Parathyroid adenoma (tissue), 2 donors: ENCODE measurements at regions not wholly inside any gene's neighbourhood (a gene's known extent, or its start where the extent isn't known, plus 50 kb on each side); places are given as distances from the start of the nearest gene placed in this dataset.

ENCODE experiments used
- H2AFZ ChIP-seq: fragments of 300-600 bp; sonication (generic); one replicate; pipeline ENCODE4 v1.7.0; 2017; ENCODE audit warnings: antibody characterized with exemption, mild to moderate bottlenecking
- H3K27ac ChIP-seq: fragments of 300-600 bp; sonication (generic); one replicate; pipeline ENCODE4 v1.7.0; 2017
- H3K27me3 ChIP-seq: fragments of 300-600 bp; sonication (generic); one replicate; pipeline ENCODE4 v1.7.0; 2017; ENCODE audit warnings: low read length; ENCODE audit not compliant: control insufficient read depth, insufficient read depth
- H3K36me3 ChIP-seq: fragments of 300-600 bp; sonication (generic); one replicate; pipeline ENCODE4 v1.7.0; 2017; ENCODE audit warnings: low read length; ENCODE audit not compliant: control insufficient read depth, insufficient read depth
- H3K4me1 ChIP-seq: fragments of 300-600 bp; sonication (generic); one replicate; pipeline ENCODE4 v1.7.0; 2017; ENCODE audit warnings: control low read depth
- H3K4me2 ChIP-seq: fragments of 300-600 bp; sonication (generic); one replicate; pipeline ENCODE4 v1.7.0; 2017; ENCODE audit warnings: low read length
- H3K4me3 ChIP-seq: fragments of 300-600 bp; sonication (generic); one replicate; pipeline ENCODE4 v1.7.0; 2017; ENCODE audit warnings: low read depth, low read length
- H3K79me2 ChIP-seq: fragments of 300-600 bp; sonication (generic); one replicate; pipeline ENCODE4 v1.7.0; 2017; ENCODE audit warnings: control low read depth
- H3K9ac ChIP-seq: fragments of 300-600 bp; sonication (generic); one replicate; pipeline ENCODE4 v1.7.0; 2017; ENCODE audit warnings: mild to moderate bottlenecking
- H3K9me3 ChIP-seq: fragments of 300-600 bp; sonication (generic); one replicate; pipeline ENCODE4 v1.7.0; 2017; ENCODE audit warnings: low read length; ENCODE audit not compliant: control insufficient read depth
- TF ChIP-seq, protein P1 (sequence below): fragments of 300-600 bp; sonication (generic); IDR thresholded peaks from one replicate; pipeline ENCODE4 v1.7.0; 2017; ENCODE audit warnings: antibody characterized with exemption, mild to moderate bottlenecking
- donor health status: primary hyperparathyroidism.

DNA sequence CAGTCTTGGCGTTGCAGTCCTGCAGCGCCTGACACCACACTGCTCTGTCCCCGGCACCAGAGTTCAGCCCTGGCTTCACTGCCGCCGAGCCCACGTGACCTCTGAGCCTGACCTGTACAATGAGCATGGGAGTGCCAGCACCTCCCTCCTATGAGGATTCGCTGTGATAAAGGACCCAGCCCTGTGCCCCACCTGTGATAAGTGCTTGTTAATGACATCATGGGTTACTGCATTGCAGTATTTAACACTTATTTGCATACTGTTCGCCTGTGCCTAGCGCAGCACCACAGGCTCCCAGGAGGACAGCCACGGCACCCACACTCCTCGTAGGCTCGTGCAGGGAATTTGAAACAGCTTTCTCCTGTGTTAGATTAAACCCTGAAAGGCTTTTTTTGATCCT lies 118.2 kb upstream of the GSC start:
- H2AFZ ChIP-seq = no peak overlapping the region
- H3K9ac ChIP-seq = no peak overlapping the region
- no peak overlapping the region for H3K4me3 ChIP-seq
- H3K4me1 ChIP-seq = peaks cover 10% of the 10 kb centered on the region
- H3K27ac ChIP-seq = no peak overlapping the region
- H3K79me2 ChIP-seq = no peaks in the 10 kb centered on the region
- TF ChIP-seq, protein P1, sequence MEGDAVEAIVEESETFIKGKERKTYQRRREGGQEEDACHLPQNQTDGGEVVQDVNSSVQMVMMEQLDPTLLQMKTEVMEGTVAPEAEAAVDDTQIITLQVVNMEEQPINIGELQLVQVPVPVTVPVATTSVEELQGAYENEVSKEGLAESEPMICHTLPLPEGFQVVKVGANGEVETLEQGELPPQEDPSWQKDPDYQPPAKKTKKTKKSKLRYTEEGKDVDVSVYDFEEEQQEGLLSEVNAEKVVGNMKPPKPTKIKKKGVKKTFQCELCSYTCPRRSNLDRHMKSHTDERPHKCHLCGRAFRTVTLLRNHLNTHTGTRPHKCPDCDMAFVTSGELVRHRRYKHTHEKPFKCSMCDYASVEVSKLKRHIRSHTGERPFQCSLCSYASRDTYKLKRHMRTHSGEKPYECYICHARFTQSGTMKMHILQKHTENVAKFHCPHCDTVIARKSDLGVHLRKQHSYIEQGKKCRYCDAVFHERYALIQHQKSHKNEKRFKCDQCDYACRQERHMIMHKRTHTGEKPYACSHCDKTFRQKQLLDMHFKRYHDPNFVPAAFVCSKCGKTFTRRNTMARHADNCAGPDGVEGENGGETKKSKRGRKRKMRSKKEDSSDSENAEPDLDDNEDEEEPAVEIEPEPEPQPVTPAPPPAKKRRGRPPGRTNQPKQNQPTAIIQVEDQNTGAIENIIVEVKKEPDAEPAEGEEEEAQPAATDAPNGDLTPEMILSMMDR = no peak
- H3K9me3 ChIP-seq = no peaks in the 10 kb centered on the region
- no peaks in the 10 kb centered on the region for H3K36me3 ChIP-seq
- H3K4me2 ChIP-seq = no peak overlapping the region
- no peaks in the 10 kb centered on the region for H3K27me3 ChIP-seq

DNA sequence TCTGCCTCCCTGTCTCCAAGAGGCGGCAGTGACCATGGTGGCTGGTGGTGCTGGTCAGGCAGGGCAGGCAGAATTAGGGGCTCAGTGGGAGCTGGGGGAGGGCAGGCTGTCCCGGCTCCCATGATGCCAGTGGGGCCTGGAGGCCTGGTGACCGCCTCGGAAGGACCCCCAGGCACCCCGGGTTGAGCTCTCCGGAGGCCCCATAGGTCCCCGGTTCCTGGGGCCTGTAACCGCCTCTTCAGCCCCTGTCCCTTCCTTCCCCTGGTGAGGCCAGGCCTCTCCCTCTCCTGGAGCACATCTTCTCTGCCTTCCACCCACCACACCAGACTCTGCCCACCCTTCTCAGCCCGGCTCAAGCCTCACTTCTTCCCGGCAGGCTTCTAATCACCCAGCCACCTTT lies 117.7 kb upstream of the GSC start:
- no peak overlapping the region for H3K9ac ChIP-seq
- H3K27me3 ChIP-seq = no peaks in the 10 kb centered on the region
- TF ChIP-seq, protein P1 = no peak
- no peak overlapping the region for H3K27ac ChIP-seq
- H3K4me1 ChIP-seq = peaks cover 10% of the 10 kb centered on the region
- H3K4me3 ChIP-seq = no peak overlapping the region
- H3K79me2 ChIP-seq = no peaks in the 10 kb centered on the region
- H3K36me3 ChIP-seq = no peaks in the 10 kb centered on the region
- no peak overlapping the region for H2AFZ ChIP-seq
- H3K9me3 ChIP-seq = no peaks in the 10 kb centered on the region
- no peak overlapping the region for H3K4me2 ChIP-seq

DNA sequence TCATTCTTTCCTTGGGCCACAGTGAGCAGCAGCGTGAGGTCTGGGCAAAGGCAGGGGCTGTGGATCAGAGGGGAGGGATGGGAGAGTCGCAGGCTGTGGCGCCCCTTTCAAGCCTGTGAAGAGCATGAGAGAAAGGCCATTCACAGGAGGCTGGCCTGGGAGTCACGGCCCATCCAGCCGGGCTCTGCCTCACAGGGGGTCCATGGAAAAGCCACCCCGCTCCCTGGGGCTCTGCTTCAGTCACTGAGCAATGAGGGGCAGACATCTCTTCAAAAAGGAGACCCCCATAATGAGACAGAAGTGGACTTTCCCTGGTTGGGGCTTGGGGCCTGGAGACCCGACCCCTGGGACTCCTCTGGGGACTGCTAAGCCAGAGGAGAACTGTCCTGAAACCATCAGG lies 117.0 kb upstream of the GSC start:
- TF ChIP-seq, protein P1 = no peak
- Histone ChIP-seq H3K27me3 (no peaks in the 10 kb centered on the region), H3K36me3 (no peaks in the 10 kb centered on the region), H3K79me2 (no peaks in the 10 kb centered on the region), H3K4me3 (no peak overlapping the region), H2AFZ (no peak overlapping the region), H3K4me1 (peaks cover 10% of the 10 kb centered on the region), H3K9me3 (no peaks in the 10 kb centered on the region), H3K9ac (no peak overlapping the region), H3K4me2 (no peak overlapping the region), H3K27ac (no peak overlapping the region)

DNA sequence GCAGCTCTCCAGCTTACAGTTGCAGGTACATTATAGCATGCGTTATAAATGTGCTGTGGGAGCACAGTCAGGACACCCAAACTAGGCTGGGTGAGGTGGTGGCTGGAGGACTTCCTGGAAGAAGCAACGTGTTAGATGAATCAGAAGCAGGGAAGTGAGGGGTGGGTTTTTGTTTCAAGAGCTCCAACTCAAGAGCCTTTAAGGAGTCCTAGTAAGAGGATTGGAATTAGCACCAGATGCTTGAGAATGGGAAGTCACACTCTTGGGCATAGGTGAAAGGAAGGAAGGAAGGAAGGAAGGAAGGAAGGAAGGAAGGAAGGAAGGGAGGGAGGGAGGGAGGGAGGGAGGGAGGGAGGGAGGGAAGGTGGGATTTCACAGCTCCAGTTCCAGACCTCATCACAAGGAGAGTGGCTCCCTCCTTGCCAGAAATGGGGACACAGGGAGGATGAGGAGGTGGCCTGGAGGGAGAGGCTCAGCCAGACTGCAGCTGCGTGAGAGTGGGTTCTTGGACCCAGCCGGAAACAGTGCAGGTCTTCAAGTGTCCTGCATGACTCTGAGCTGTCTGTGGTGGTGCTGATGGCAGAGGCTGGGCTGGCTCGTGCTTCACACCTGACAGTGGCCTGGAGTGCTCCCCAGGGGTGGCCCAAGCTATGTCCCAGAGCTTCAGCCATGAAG lies 115.7 kb upstream of the GSC start:
- H3K4me3 ChIP-seq = no peak overlapping the region
- H3K4me2 ChIP-seq = no peak overlapping the region
- H2AFZ ChIP-seq = no peak overlapping the region
- TF ChIP-seq, protein P1 = no peak
- no peaks in the 10 kb centered on the region for H3K27me3 ChIP-seq
- peaks cover 10% of the 10 kb centered on the region for H3K4me1 ChIP-seq
- H3K9me3 ChIP-seq = no peaks in the 10 kb centered on the region
- no peaks in the 10 kb centered on the region for H3K36me3 ChIP-seq
- no peak overlapping the region for H3K27ac ChIP-seq
- H3K9ac ChIP-seq = no peak overlapping the region
- H3K79me2 ChIP-seq = no peaks in the 10 kb centered on the region

DNA sequence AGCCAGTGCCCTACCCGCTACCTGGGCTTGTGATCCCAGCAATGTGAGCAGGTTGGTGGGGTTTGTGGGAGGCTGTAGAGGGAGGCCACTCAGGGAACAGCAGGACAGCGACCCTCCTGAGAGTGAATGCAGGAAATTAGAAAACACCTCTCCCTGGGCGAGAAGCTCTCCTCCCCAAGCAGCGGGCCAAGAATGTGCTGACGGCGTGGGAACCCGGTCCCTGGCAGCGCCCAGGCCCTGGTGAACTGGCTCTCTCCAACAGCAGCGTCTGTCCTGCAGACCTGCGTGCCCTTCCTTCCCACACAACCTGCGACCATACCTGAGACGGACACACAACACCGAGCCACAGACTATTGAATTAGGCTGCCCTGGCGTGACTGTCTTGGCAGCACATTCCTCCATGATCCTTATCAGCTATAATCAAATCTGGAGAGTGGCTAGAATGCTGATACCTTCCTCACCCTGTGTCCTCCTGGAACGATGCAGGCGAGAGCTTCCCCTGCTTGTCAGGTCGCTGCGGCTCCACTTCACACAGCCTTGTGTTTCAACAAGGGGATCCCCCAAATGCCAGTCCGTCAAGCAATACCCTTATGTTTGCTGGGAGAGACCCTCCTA lies 114.8 kb upstream of the GSC start:
- Histone ChIP-seq H3K9me3 (no peaks in the 10 kb centered on the region), H3K79me2 (no peaks in the 10 kb centered on the region), H3K9ac (no peak overlapping the region), H2AFZ (peak overlapping the region; percentile 70), H3K27ac (peak overlapping the region; percentile 8), H3K4me2 (peak overlapping the region; percentile 23), H3K27me3 (no peaks in the 10 kb centered on the region), H3K4me3 (no peak overlapping the region), H3K36me3 (no peaks in the 10 kb centered on the region), H3K4me1 (peaks cover 10% of the 10 kb centered on the region)
- TF ChIP-seq, protein P1 = no peak
